CD8-positive, alpha-beta memory T cell (primary cell): ENCODE measurements at regions not wholly inside any gene's neighbourhood (a gene's known extent, or its start where the extent isn't known, plus 50 kb on each side); places are given as distances from the start of the nearest gene placed in this dataset.

Experiments used
- CTCF ChIA-PET: fragments of 350-600 bp; sonication (Branson Sonifier 250); formaldehyde crosslinking; loops from one replicate; lab custom pipeline; 2021; ENCODE audit warnings: antibody characterized with exemption; lab: Charles Lee
- POLR2A ChIA-PET: fragments of 350-600 bp; sonication (Branson Sonifier 250); formaldehyde crosslinking; loops from one replicate; lab custom pipeline; 2021; ENCODE audit warnings: antibody characterized with exemption; lab: Charles Lee
- DNase-seq, 5 donors: peaks; one replicate each; pipeline versions ENCODE4 v3.0.0 to v3.0.0-alpha.2; 2020 to 2022; ENCODE audit warnings: mixed read lengths in 1 of 5
- H3K27ac ChIP-seq: one replicate; pipeline ENCODE4 v1.7.0; 2013; ENCODE audit warnings: low read depth, mild to moderate bottlenecking, low read length, moderate library complexity
- H3K27me3 ChIP-seq: 2 replicates; pipeline ENCODE4 v1.7.0; 2013; ENCODE audit warnings: low read length, mild to moderate bottlenecking; ENCODE audit not compliant: insufficient read depth, poor library complexity, severe bottlenecking
- H3K36me3 ChIP-seq: 2 replicates; pipeline ENCODE4 v1.7.0; 2013; ENCODE audit warnings: mild to moderate bottlenecking, low read length, moderate library complexity; ENCODE audit not compliant: insufficient read depth
- H3K4me1 ChIP-seq: 2 replicates; pipeline ENCODE4 v1.7.0; 2013; ENCODE audit warnings: mild to moderate bottlenecking, low read length, moderate library complexity; ENCODE audit not compliant: insufficient read depth
- H3K4me3 ChIP-seq: 2 replicates; pipeline ENCODE4 v1.7.0; 2013; ENCODE audit warnings: mild to moderate bottlenecking, low read length
- H3K9me3 ChIP-seq: 2 replicates; pipeline ENCODE4 v1.7.0; 2013; ENCODE audit warnings: mild to moderate bottlenecking, low read length
- H3K27ac Mint-ChIP-seq, 8 donors: one replicate each; pipeline ENCODE4 v1.8.0; 2020 to 2021; ENCODE audit warnings: mixed read lengths in 8 of 8, mild to moderate bottlenecking in 6 of 8, inconsistent platforms in 3 of 8, moderate library complexity in 3 of 8
- H3K27me3 Mint-ChIP-seq, 2 donors: one replicate each; pipeline ENCODE4 v1.8.0; 2020 to 2021; ENCODE audit warnings: mixed read lengths in 2 of 2, mild to moderate bottlenecking in 1 of 2, moderate library complexity in 1 of 2
- H3K36me3 Mint-ChIP-seq, 3 donors: one replicate each; pipeline ENCODE4 v1.8.0; 2020 to 2021; ENCODE audit warnings: mixed read lengths in 3 of 3, inconsistent platforms in 1 of 3, mild to moderate bottlenecking in 1 of 3
- H3K4me1 Mint-ChIP-seq, 3 donors: one replicate each; pipeline ENCODE4 v1.8.0; 2020 to 2021; ENCODE audit warnings: mixed read lengths in 3 of 3, inconsistent platforms in 1 of 3, mild to moderate bottlenecking in 1 of 3
- H3K4me3 Mint-ChIP-seq, 7 donors: one replicate each; pipeline ENCODE4 v1.8.0; 2020 to 2021; ENCODE audit warnings: mixed read lengths in 7 of 7, mild to moderate bottlenecking in 6 of 7, moderate library complexity in 4 of 7, inconsistent platforms in 2 of 7
- H3K9me3 Mint-ChIP-seq, 5 donors: one replicate each; pipeline ENCODE4 v1.8.0; 2020 to 2022; ENCODE audit warnings: mixed read lengths in 5 of 5, mild to moderate bottlenecking in 3 of 5, moderate library complexity in 2 of 5, inconsistent platforms in 1 of 5

DNA sequence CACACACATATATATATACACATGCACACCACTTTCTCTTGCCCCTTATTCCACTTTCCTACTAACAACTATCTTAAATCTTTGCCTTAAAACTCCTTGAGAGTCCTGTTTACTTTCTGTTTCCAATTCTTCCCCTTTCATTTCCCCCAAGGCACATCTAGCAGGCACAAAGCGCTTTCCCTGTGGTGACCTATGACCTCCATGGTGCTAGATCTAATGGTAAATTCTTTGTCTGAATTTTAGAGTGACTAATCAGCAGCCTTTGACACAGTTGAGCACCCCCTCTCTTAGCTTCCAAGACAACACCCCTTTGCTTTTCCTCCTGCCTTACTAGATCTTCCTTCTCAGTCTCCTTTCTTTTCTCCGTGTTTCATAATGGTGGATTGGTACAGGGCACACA is 236.4 kb upstream of the TTC29 start:
- CTCF ChIA-PET = no interaction called here
- H3K4me3 Mint-ChIP-seq = no peak overlapping the region
- H3K9me3 Mint-ChIP-seq = peaks cover 0 to 5% (median 0%) of the 10 kb centered on the region in 5 donors

DNA sequence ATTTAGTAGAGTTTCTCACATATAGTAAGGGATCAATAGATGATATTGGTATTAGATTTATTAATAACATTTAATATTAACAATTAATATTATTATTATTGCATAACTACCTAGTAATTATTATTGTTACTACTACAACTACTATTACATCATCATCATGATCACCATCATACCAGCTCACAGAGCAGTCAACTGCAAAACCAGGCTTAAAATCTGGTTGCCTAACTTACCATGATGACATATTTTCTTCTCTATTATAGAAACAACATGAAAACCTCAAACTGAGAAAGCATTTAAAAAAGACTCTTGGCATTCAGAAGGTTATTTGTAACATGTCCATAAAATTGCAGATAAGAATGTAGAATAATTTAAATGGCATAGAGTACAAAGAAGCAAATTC is 247.0 kb upstream of the TTC29 start:
- H3K36me3 ChIP-seq = no peaks in the 10 kb centered on the region
- Mint-ChIP-seq H3K27ac (no peak overlapping the region), H3K9me3 (peaks cover 0 to 13% (median 4%) of the 10 kb centered on the region in 5 donors), H3K27me3 (peaks cover 0 to 3% of the 10 kb centered on the region in 2 donors), H3K4me3 (no peak overlapping the region), H3K4me1 (no peaks in the 10 kb centered on the region), H3K36me3 (no peaks in the 10 kb centered on the region)
- H3K27me3 ChIP-seq = no peaks in the 10 kb centered on the region
- no peaks in the 10 kb centered on the region for H3K9me3 ChIP-seq
- no peaks in the 10 kb centered on the region for H3K4me1 ChIP-seq
- ChIA-PET POLR2A (no interaction called here), CTCF (no interaction called here)
- no peak for DNase-seq
- H3K27ac ChIP-seq = no peak overlapping the region
- no peak overlapping the region for H3K4me3 ChIP-seq

More for the DNA sequence above, 236.4 kb upstream of the TTC29 start:
- Histone ChIP-seq H3K4me1 (no peaks in the 10 kb centered on the region), H3K27ac (no peak overlapping the region), H3K36me3 (no peaks in the 10 kb centered on the region), H3K9me3 (no peaks in the 10 kb centered on the region), H3K4me3 (no peak overlapping the region), H3K27me3 (no peaks in the 10 kb centered on the region)
- Mint-ChIP-seq H3K27ac (no peak overlapping the region), H3K27me3 (peaks cover 0 to 8% of the 10 kb centered on the region in 2 donors), H3K36me3 (no peaks in the 10 kb centered on the region), H3K4me1 (no peaks in the 10 kb centered on the region)
- no peak for DNase-seq
- POLR2A ChIA-PET = no interaction called here

DNA sequence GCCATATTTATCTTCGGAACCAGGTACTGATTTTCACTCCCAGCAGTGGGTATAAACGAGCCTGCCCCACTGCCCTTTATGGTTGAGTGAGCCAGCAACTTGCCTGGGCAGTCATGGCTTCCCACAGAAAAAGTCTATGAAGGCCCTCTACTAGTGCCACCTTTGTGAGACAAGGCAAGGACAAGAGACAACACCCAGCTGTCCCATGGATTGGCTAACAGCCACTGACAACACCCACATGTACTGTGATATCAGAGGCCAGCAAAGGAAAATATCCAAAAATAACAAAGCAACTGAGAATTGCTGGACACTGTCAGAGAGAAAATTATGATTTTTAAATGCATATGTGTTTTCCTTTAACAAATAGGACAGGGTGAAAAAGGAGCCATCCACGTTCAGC is 248.4 kb upstream of the TTC29 start:
- no peak overlapping the region for H3K4me3 Mint-ChIP-seq
- Histone ChIP-seq H3K9me3 (no peaks in the 10 kb centered on the region), H3K27me3 (no peaks in the 10 kb centered on the region), H3K4me1 (no peaks in the 10 kb centered on the region), H3K27ac (no peak overlapping the region), H3K36me3 (no peaks in the 10 kb centered on the region), H3K4me3 (no peak overlapping the region)
- H3K4me1 Mint-ChIP-seq = no peaks in the 10 kb centered on the region
- POLR2A ChIA-PET = no interaction called here
- H3K27me3 Mint-ChIP-seq = peaks cover 0 to 1% of the 10 kb centered on the region in 2 donors
- CTCF ChIA-PET = no interaction called here
- DNase-seq = no peak
- H3K9me3 Mint-ChIP-seq = peaks cover 0 to 5% (median 2%) of the 10 kb centered on the region in 5 donors
- no peak overlapping the region for H3K27ac Mint-ChIP-seq
- H3K36me3 Mint-ChIP-seq = no peaks in the 10 kb centered on the region

DNA sequence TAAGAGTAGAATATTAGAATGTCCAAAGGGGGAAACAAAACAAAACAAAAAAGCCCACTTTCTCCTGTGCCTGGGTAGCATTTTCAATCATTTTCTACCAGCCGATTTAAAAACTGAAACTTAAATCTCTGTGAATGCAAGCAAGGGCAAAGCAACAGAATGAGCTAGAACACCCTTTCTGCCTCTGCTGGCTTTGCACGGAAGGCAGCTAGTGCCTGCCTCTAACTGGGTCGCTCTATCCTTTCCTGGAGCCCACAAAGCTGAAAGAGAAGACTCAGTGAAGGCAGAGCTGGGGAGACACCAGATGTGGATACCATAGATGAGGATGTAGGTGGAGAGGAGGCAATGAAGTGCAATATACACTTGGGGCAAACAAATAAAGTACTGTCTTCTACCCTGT is 248.9 kb upstream of the TTC29 start:
- Mint-ChIP-seq H3K9me3 (peaks cover 0 to 4% (median 2%) of the 10 kb centered on the region in 5 donors), H3K27ac (no peak overlapping the region), H3K27me3 (peaks cover 0 to 1% of the 10 kb centered on the region in 2 donors), H3K36me3 (no peaks in the 10 kb centered on the region), H3K4me1 (no peaks in the 10 kb centered on the region), H3K4me3 (no peak overlapping the region)
- no peak for DNase-seq
- H3K9me3 ChIP-seq = no peaks in the 10 kb centered on the region
- H3K4me1 ChIP-seq = no peaks in the 10 kb centered on the region
- no peak overlapping the region for H3K27ac ChIP-seq
- H3K36me3 ChIP-seq = no peaks in the 10 kb centered on the region
- ChIA-PET POLR2A (no interaction called here), CTCF (no interaction called here)
- H3K27me3 ChIP-seq = no peaks in the 10 kb centered on the region
- no peak overlapping the region for H3K4me3 ChIP-seq

DNA sequence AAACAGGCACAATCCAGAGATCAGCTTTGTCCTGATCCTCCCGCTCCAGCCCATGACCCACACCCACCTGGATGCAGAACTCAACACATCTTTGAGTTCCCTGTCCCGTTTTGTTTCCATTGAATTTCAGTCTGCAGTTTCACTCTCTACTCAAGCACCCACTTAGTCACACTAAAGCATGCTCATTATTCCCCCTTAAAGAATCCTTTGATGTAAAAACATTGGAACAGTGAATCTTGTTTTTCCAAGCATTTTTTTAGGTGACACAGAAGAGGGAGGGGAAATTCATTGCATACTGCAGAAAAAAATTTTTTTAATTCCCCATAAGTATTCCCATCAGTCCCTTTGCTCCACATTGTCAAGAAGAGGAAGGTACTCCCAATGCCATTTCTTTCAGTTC is 249.7 kb upstream of the TTC29 start:
- Mint-ChIP-seq H3K27me3 (peaks cover 0 to 1% of the 10 kb centered on the region in 2 donors), H3K4me3 (no peak overlapping the region), H3K27ac (no peak overlapping the region), H3K9me3 (peaks cover 0 to 3% (median 2%) of the 10 kb centered on the region in 5 donors), H3K36me3 (no peaks in the 10 kb centered on the region), H3K4me1 (no peaks in the 10 kb centered on the region)
- DNase-seq = no peak
- ChIA-PET POLR2A (no interaction called here), CTCF (no interaction called here)
- Histone ChIP-seq H3K27ac (no peak overlapping the region), H3K4me3 (no peak overlapping the region), H3K36me3 (no peaks in the 10 kb centered on the region), H3K27me3 (no peaks in the 10 kb centered on the region), H3K4me1 (no peaks in the 10 kb centered on the region), H3K9me3 (no peaks in the 10 kb centered on the region)

DNA sequence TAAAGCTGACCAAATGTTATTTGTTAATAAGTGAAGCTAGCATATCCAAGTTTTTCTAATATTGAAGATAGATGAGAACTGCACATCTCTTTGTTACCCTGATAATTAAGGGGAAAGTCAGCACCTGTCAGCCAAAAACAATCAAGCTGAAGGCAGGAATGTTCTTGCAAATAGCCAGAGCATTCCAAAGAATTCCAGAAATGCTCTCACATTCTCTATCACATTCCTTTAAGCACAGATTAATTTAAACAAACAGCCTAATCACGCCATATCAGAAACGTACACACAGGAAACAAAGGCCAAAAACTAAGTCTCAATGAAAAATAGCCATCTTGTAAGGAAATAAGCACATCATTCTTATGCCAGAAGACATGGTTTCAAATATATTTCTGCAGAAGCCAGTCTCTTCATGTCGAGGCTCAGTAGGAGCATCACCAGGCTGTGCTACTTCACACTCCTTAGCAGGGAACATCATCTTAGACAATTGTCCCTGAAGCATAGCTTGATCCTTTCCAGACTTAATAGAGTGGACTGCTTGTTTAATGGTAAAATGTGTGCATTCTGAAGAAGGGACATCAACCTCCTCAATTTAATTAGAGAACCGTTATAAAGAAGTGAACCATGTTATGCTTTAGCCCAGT is 252.9 kb upstream of the TTC29 start:
- Mint-ChIP-seq H3K9me3 (peaks cover 0 to 3% (median 0%) of the 10 kb centered on the region in 5 donors), H3K4me1 (no peaks in the 10 kb centered on the region), H3K4me3 (no peak overlapping the region), H3K27me3 (peaks cover 0 to 1% of the 10 kb centered on the region in 2 donors), H3K27ac (no peak overlapping the region), H3K36me3 (no peaks in the 10 kb centered on the region)
- Histone ChIP-seq H3K27me3 (no peaks in the 10 kb centered on the region), H3K4me1 (no peaks in the 10 kb centered on the region), H3K4me3 (no peak overlapping the region), H3K36me3 (no peaks in the 10 kb centered on the region), H3K27ac (no peak overlapping the region), H3K9me3 (no peaks in the 10 kb centered on the region)
- CTCF ChIA-PET = no interaction called here
- DNase-seq = no peak
- POLR2A ChIA-PET = no interaction called here

DNA sequence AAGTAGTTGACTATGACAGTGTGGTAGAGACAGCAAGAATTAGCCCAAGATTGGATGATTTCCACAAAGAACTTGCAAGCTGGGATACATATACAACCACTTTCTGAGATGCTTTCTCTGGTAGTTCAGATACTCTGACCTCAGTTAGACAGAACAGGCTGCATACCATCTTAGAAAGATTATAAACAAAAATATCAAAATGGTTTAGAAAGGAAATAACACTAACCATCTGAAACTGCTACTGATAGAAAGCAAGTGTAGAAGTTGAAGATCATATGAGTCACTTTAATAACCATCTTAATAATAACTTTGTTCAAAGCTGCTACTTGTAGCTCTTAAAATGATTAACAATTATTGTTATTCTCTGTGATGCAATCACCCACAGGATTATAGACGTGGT is 255.4 kb upstream of the TTC29 start:
- ChIA-PET POLR2A (no interaction called here), CTCF (no interaction called here)
- H3K4me1 ChIP-seq = no peaks in the 10 kb centered on the region
- Mint-ChIP-seq H3K4me1 (no peaks in the 10 kb centered on the region), H3K27me3 (no peaks in the 10 kb centered on the region), H3K27ac (no peak overlapping the region), H3K36me3 (no peaks in the 10 kb centered on the region), H3K9me3 (peaks cover 0 to 3% (median 0%) of the 10 kb centered on the region in 5 donors), H3K4me3 (no peak overlapping the region)
- H3K36me3 ChIP-seq = no peaks in the 10 kb centered on the region
- no peak overlapping the region for H3K27ac ChIP-seq
- no peak for DNase-seq
- no peaks in the 10 kb centered on the region for H3K27me3 ChIP-seq
- H3K9me3 ChIP-seq = no peaks in the 10 kb centered on the region
- H3K4me3 ChIP-seq = no peak overlapping the region

DNA sequence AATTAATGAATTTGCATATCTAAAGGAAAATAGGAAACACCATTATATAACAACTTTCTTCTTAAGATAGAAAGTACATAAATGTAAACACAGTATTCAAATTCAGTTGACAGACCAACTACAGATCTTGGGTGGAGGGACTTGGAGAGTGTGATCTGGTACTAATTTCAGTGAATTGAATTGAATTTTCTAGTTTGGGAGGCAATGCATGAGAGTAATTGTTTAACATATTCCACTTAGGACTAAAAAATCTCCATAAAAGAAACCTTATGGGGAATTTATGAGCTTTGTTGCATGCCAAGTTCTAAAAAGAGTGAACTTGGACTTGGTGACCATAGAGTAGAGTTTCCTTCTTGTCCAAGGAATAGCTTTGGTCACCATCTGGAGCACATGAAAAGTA is 261.1 kb upstream of the TTC29 start:
- Mint-ChIP-seq H3K27me3 (no peaks in the 10 kb centered on the region), H3K4me1 (no peaks in the 10 kb centered on the region), H3K4me3 (no peak overlapping the region), H3K36me3 (no peaks in the 10 kb centered on the region), H3K9me3 (no peaks in the 10 kb centered on the region), H3K27ac (no peak overlapping the region)
- Histone ChIP-seq H3K36me3 (no peaks in the 10 kb centered on the region), H3K4me3 (no peak overlapping the region), H3K27ac (no peak overlapping the region), H3K4me1 (no peaks in the 10 kb centered on the region), H3K9me3 (no peaks in the 10 kb centered on the region), H3K27me3 (no peaks in the 10 kb centered on the region)
- CTCF ChIA-PET = no interaction called here
- POLR2A ChIA-PET = no interaction called here
- no peak for DNase-seq
